Putamen (tissue), 1 donor: ENCODE measurements at regions not wholly inside any gene's neighbourhood (a gene's known extent, or its start where the extent isn't known, plus 50 kb on each side); places are given as distances from the start of the nearest gene placed in this dataset.
"Not testable (repeated sequence)": the region's sequence is repeated elsewhere in the genome, so short reads cannot be mapped to it uniquely, and the experiment has no call there.

Source experiments
- DNase-seq: peaks from one replicate; pipeline ENCODE4 v3.0.0-alpha.2; 2016; ENCODE audit warnings: low spot score

DNA sequence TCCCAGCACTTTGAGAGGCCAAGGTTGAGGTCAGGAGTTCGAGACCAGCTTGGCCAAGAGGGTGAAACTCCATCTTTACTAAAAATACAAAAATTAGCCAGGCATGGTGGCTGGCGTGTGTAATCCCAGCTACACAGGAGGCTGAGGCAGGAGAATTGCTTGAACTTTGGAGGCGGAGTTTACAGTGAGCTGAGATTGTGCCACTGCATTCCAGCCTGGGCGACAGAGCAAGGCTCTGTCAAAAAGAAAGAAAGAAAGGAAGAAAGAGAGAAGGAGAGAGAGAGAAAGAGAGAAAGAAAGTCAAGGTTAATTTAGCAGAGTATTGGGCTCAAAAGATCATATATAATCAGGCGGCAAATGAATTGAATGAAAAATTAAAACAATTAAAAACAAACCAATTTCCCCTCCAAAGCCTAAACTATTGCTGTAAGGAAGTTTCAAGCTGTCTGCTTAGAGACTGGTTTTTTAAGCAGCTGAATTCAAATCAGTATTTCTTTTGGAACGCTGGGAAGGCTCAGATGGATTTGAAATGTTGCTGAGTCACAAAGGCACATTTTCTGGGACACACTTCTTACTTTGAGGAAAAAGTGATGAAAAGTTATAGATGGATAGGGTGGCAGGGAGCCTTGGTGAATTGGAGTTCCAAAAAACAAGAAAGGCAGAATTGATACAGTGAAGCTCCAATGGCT lies 81.3 kb upstream of the BHLHE40 start:
- DNase-seq, result peak; percentile 54

- no peak for DNase-seq
Measured at GRCh38 chr3:4898454-4899313, 80.6 kb upstream of the BHLHE40 start.

- peak; percentile 41 for DNase-seq
Measured at GRCh38 chr3:4899710-4900109, 79.5 kb upstream of the BHLHE40 start.

DNA sequence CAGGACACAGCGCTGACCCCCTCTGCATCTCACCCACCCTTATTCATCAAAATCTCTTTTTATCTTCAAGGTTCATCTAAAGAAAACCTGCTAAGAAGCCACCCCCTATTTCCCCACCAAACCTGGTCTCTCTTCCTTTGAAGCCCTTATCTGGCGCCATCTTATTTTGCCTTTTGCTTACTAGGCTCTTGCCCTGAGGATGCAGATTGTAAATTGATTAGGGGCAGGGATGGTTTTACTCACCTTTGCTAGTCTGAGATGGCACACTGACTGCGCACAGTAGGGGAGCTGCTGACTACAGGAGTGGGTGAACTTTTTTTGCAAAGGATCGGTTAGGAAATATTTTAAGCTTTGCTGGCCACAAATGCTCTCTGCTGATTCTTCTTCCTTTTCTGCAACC lies 78.9 kb upstream of the BHLHE40 start:
- DNase-seq, result no peak

DNA sequence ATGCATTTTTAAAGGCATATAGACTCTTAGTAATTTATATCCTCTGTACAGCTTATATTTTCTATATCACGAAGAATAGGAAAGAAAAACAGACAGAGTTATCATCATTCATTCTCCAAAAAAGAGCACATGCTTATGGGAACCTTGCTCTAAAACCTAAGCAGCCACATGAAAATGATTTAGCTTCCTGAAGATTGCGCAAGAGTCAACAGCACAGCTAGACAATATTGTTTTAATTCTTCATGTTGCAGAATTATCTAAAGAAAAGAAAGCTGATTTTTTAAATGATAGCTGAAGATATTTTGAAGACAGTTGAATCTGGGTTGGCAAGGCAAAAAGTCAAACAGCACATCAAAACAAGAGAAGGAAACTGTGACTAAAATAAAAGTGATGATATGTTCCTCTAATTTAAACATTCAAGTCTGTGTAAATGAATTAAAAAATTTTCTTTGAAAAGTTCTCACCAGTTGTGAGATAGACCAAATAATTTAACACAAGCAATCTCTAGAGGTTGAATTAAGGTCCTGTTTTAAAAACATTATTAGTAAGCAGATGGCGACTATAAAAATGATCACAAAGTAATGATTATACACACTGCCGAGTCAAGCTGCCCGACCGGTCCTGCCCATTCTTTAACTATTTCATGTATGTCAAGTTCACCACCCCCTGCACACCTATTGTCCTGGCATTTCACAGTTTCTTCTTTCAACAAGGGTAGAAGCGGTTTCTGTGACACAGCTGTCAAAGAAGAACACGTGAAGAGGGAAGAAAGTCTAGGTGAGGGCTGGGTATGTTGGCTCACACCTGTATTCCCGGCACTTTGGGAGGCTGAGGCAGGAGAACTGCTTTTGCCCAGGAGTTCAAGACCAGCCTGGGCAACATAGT lies 74.2 kb upstream of the BHLHE40 start:
- no peak for DNase-seq

- no peak for DNase-seq
Measured at GRCh38 chr3:4906107-4906621, 73.1 kb upstream of the BHLHE40 start.

DNA sequence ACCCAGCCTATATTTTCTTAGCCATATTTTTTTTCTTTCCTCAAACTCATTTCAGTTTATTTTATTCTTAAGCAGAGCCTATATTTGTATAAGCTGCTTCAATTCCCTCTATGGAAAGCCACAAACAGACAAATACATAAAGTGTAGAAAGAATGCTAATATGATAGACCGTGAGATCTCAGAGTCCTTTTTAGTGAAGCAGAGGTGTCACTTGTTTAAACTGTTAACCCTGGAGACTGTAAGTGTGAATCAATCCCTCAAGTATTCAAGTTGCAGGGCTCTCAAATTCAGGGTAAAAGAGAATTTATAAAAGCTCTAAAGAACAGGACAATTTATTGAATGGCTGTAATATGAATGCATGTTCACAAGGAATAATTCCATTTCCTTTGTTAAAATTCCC lies 72.2 kb upstream of the BHLHE40 start:
- no peak for DNase-seq

- no peak for DNase-seq
Measured at GRCh38 chr3:4907643-4908432, 71.4 kb upstream of the BHLHE40 start.

GRCh38 chr3:4908433-4909156 lies 70.6 kb upstream of the BHLHE40 start:
- no peak for DNase-seq

DNA sequence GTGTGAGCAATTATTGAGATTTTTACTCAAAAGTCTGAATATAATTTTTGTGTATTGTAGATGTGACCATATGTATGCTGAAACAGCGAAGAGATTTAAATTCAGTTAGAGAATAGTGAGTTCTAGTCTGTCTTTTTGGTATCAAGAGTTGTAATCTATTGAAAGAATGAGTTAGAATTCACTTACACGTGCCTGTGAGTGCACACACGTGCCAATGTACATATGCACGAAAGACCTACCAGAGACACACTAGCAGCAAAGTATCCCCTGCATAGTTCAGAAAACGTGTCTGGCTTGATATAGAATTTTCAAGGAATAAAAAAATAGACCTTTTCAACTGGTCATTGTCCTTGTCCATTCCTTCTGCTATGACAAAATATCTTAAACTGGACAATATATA lies 64.8 kb upstream of the BHLHE40 start:
- no peak for DNase-seq

DNA sequence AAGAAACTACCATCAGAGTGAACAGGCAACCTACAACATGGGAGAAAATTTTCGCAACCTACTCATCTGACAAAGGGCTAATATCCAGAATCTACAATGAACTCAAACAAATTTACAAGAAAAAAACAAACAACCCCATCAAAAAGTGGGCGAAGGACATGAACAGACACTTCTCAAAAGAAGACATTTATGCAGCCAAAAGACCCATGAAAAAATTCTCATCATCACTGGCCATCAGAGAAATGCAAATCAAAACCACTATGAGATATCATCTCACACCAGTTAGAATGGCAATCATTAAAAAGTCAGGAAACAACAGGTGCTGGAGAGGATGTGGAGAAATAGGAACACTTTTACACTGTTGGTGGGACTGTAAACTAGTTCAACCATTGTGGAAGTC lies 57.6 kb upstream of the BHLHE40 start:
- DNase-seq, result not testable (repeated sequence)

GRCh38 chr3:4926892-4927291 lies 52.3 kb upstream of the BHLHE40 start:
- no peak for DNase-seq

DNA sequence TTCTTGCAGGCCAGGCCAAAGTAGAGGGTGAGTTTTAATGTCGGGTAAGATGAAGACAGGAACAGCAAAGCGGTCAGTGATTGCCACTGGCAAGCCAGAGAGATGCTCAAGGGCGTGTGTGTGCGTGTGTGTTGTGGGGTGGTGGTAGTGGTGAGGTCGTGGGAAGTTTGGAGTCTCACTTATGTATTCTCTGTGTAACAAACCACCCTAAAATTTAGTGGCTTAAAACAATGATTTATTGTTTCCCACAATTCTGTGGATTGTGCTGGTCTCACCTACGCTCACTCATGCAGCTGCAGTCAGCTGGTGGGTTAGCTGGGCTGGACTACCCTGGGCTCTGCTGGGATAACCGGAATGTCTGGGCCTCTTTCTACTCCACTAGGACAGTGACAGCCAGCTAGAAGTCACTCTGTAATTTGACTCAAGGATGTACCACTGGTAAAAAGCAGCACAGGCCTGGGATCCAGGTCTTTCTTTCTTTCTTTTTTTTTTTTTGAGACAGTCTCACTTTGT lies 50.9 kb upstream of the BHLHE40 start:
- DNase-seq, result no peak
